ENCODE measurements at regions not wholly inside any gene's neighbourhood (a gene's known extent, or its start where the extent isn't known, plus 50 kb on each side); places are given as distances from the start of the nearest gene placed in this dataset.

GRCh38 chr6:135616655-135617054, 119.1 kb upstream of the AHI1 start:
- Histone ChIP-seq H3K4me3 (ENCODE audit: insufficient read depth, low read length, poor library complexity, severe bottlenecking) (no peak overlapping the region), H3K9me3 (ENCODE audit: insufficient read depth, low read length) (no peaks in the 10 kb centered on the region), H3F3A (ENCODE audit: insufficient read depth) (no peaks in the 10 kb centered on the region), H3K4me2 (ENCODE audit: low read depth, low read length, poor library complexity, severe bottlenecking) (no peak overlapping the region), H3K9me2 (replicated peaks; ENCODE audit: insufficient read depth, low read length) (no peaks in the 10 kb centered on the region), H4K20me1 (ENCODE audit: low read depth, low read length) (no peaks in the 10 kb centered on the region), H3K27ac (ENCODE audit: low read depth, low read length) (no peak overlapping the region), H3K27me3 (ENCODE audit: low read length) (no peaks in the 10 kb centered on the region), H3K9ac (ENCODE audit: low read length) (no peak overlapping the region), H2AFZ (ENCODE audit: low read depth, low read length, severe bottlenecking) (no peak overlapping the region), H3K79me2 (ENCODE audit: insufficient read depth, low read length) (no peaks in the 10 kb centered on the region), H3K36me3 (ENCODE audit: low read length) (no peaks in the 10 kb centered on the region)
- TF ChIP-seq EZH2phosphoT487 (conservative IDR thresholded peaks at IDR 0.05; ENCODE audit: low read length) (no peak), CTCF (IDR thresholded peaks at IDR 0.05; ENCODE audit: insufficient read depth, low read length, poor library complexity, severe bottlenecking) (no peak)

- no peak overlapping the region for H2AFZ ChIP-seq (ENCODE audit: low read depth, low read length, severe bottlenecking)
- no peaks in the 10 kb centered on the region for H4K20me1 ChIP-seq (ENCODE audit: low read depth, low read length)
- no peaks in the 10 kb centered on the region for H3K79me2 ChIP-seq (ENCODE audit: insufficient read depth, low read length)
Measured at GRCh38 chr6:135617222-135617621, 119.7 kb upstream of the AHI1 start.

GRCh38 chr6:135622081-135622480, 124.5 kb upstream of the AHI1 start:
- Histone ChIP-seq H3K9ac (ENCODE audit: low read length) (no peak overlapping the region), H3K36me3 (ENCODE audit: low read length) (no peaks in the 10 kb centered on the region), H3K4me3 (ENCODE audit: insufficient read depth, low read length, poor library complexity, severe bottlenecking) (no peak overlapping the region), H3K9me2 (replicated peaks; ENCODE audit: insufficient read depth, low read length) (no peaks in the 10 kb centered on the region), H4K20me1 (ENCODE audit: low read depth, low read length) (no peaks in the 10 kb centered on the region), H2AFZ (ENCODE audit: low read depth, low read length, severe bottlenecking) (no peak overlapping the region), H3K27ac (ENCODE audit: low read depth, low read length) (no peak overlapping the region), H3F3A (ENCODE audit: insufficient read depth) (no peaks in the 10 kb centered on the region), H3K79me2 (ENCODE audit: insufficient read depth, low read length) (no peaks in the 10 kb centered on the region), H3K27me3 (ENCODE audit: low read length) (no peaks in the 10 kb centered on the region), H3K4me2 (ENCODE audit: low read depth, low read length, poor library complexity, severe bottlenecking) (no peak overlapping the region), H3K9me3 (ENCODE audit: insufficient read depth, low read length) (no peaks in the 10 kb centered on the region)
- TF ChIP-seq CTCF (IDR thresholded peaks at IDR 0.05; ENCODE audit: insufficient read depth, low read length, poor library complexity, severe bottlenecking), result no peak
- no peak for TF ChIP-seq EZH2phosphoT487 (conservative IDR thresholded peaks at IDR 0.05; ENCODE audit: low read length)

More at GRCh38 chr6:135617222-135617621, 119.7 kb upstream of the AHI1 start:
- no peaks in the 10 kb centered on the region for H3K9me2 ChIP-seq (replicated peaks; ENCODE audit: insufficient read depth, low read length)
- no peak overlapping the region for H3K4me3 ChIP-seq (ENCODE audit: insufficient read depth, low read length, poor library complexity, severe bottlenecking)
- H3K27ac ChIP-seq (ENCODE audit: low read depth, low read length), result no peak overlapping the region
- H3K4me2 ChIP-seq (ENCODE audit: low read depth, low read length, poor library complexity, severe bottlenecking), result no peak overlapping the region
- H3K9ac ChIP-seq (ENCODE audit: low read length), result no peak overlapping the region
- H3K9me3 ChIP-seq (ENCODE audit: insufficient read depth, low read length), result no peaks in the 10 kb centered on the region
- H3K36me3 ChIP-seq (ENCODE audit: low read length), result no peaks in the 10 kb centered on the region
- no peaks in the 10 kb centered on the region for H3K27me3 ChIP-seq (ENCODE audit: low read length)
- no peaks in the 10 kb centered on the region for H3F3A ChIP-seq (ENCODE audit: insufficient read depth)
- TF ChIP-seq EZH2phosphoT487 (conservative IDR thresholded peaks at IDR 0.05; ENCODE audit: low read length), result no peak
- TF ChIP-seq CTCF (IDR thresholded peaks at IDR 0.05; ENCODE audit: insufficient read depth, low read length, poor library complexity, severe bottlenecking), result no peak

Data from SU-DHL-6 (cell line).